NCI-H1436 (cell line): ENCODE measurements at regions not wholly inside any gene's neighbourhood (a gene's known extent, or its start where the extent isn't known, plus 50 kb on each side); places are given as distances from the start of the nearest gene placed in this dataset.
"Not testable (repeated sequence)": the region's sequence is repeated elsewhere in the genome, so short reads cannot be mapped to it uniquely, and the experiment has no call there.

ENCODE experiments used
- DNase-seq: peaks from one replicate; lab custom pipeline; 2025; lab: John Stamatoyannopoulos, UW

- DNase-seq, result no peak
Measured at GRCh38 chr14:37844614-37845013, 249.2 kb downstream of the TTC6 start.

GRCh38 chr14:37848985-37849621 lies 253.7 kb downstream of the TTC6 start:
- DNase-seq, result no peak

GRCh38 chr14:37851054-37851453 lies 255.6 kb downstream of the TTC6 start:
- DNase-seq, result no peak

- no peak for DNase-seq
Measured at GRCh38 chr14:37855871-37856270, 260.4 kb downstream of the TTC6 start.

- DNase-seq, result no peak
Measured at GRCh38 chr14:37857774-37858266, 262.4 kb downstream of the TTC6 start.

- DNase-seq, result no peak
Measured at GRCh38 chr14:37858733-37859132, 263.3 kb downstream of the TTC6 start.

- no peak for DNase-seq
Measured at GRCh38 chr14:37859177-37859576, 263.7 kb downstream of the TTC6 start.

- DNase-seq, result no peak
Measured at GRCh38 chr14:37862263-37862662, 266.8 kb downstream of the TTC6 start.

- DNase-seq, result no peak
Measured at GRCh38 chr14:37864128-37864527, 268.7 kb downstream of the TTC6 start.

GRCh38 chr14:37864861-37865718 lies 269.7 kb downstream of the TTC6 start:
- no peak for DNase-seq

GRCh38 chr14:37865719-37866549 lies 270.5 kb downstream of the TTC6 start:
- DNase-seq, result no peak

- DNase-seq, result no peak
Measured at GRCh38 chr14:37869633-37870032, 274.2 kb downstream of the TTC6 start.

GRCh38 chr14:37870170-37870569 lies 274.7 kb downstream of the TTC6 start:
- DNase-seq, result no peak

GRCh38 chr14:37870632-37871346 lies 275.4 kb downstream of the TTC6 start:
- no peak for DNase-seq

GRCh38 chr14:37874065-37874428 lies 278.6 kb downstream of the TTC6 start:
- not testable (repeated sequence) for DNase-seq

- peak; percentile 77 for DNase-seq
Measured at GRCh38 chr14:37874429-37875109, 279.1 kb downstream of the TTC6 start.

GRCh38 chr14:37888234-37888633 lies 292.8 kb downstream of the TTC6 start:
- no peak for DNase-seq

- DNase-seq, result no peak
Measured at GRCh38 chr14:37889087-37889486, 293.7 kb downstream of the TTC6 start.

GRCh38 chr14:37890095-37890494 lies 294.7 kb downstream of the TTC6 start:
- DNase-seq, result no peak

- not testable (repeated sequence) for DNase-seq
Measured at GRCh38 chr14:37891500-37891899, 296.1 kb downstream of the TTC6 start.

GRCh38 chr14:37894463-37894862 lies 299.0 kb downstream of the TTC6 start:
- DNase-seq, result no peak
